Activated CD4-positive, CD25-positive, alpha-beta regulatory T cell (primary cell): ENCODE measurements at regions not wholly inside any gene's neighbourhood (a gene's known extent, or its start where the extent isn't known, plus 50 kb on each side); places are given as distances from the start of the nearest gene placed in this dataset.

Experiments
- DNase-seq, 4 experiments: peaks; one replicate each; lab custom pipeline; 2025; lab: John Stamatoyannopoulos, UW

GRCh38 chr21:23455676-23456075 is 2151.6 kb downstream of the MRPL39 start:
- no peak for DNase-seq

DNA sequence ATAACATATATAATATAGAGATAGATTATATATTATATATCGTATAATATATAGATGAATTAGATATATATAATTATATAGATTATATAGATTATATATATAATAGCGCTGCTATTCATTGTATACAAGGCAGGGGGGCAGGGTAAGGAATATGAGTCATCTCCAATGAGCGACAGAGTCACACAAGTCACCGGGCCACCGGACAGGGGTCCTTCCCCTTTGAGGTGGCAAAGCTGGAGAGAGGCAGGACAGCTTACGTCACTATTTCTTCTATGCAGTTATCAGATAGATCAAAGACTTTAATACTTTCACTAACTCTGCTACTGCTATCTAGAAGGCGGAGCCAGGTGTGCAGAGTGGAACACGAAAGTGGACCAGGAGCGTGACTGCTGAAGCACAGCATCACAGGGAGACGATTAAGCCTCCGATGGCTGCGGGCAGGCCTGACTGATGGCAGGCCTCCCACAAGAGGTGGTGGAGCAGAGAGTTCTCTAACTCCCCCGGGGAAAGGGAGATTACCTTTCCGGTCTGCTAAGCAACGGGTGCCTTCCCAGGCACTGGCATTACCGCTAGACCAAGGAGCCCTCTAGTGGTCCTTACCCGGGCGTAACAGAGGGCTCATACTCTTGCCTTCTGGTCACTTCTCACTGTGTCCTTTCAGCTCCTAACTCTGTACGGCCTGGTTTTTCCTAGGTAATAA is 2154.7 kb downstream of the MRPL39 start:
- DNase-seq = no peak

DNA sequence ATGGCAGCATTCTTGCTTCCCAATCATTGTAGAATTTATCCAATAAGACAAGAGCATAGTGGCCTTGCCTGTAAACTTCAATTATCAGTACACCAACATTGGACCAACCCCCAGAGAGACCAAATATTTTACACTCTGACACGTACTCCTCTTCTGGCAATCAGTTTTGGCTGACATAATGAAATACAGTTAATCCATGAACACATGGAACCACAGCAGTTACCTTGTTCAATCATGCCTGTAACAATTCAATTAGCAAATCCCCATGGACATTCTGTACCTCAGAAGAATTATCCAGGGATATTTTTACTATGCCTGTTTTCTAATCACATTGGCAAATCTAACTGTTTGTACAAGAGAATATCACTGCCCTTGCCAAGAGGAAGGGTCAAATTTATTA is 2162.0 kb downstream of the MRPL39 start:
- DNase-seq = no peak

DNA sequence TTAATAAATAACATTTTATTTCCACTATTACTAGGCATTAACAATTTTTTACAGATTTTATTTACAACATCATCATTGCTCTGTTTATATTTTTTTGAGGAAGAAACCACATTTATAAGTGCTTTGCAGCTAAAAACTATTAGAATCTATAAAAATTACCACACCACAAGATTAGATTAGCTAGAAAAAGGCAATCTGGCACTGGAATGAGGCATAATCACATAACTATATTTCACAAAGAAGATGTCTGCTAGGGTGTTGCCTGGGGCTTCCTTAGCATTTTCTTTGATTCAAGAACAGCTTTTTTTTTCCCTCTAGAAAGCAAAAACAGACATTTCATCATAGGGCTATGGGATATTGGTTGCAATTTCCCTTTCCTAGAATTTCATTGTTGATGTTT is 2169.2 kb downstream of the MRPL39 start:
- DNase-seq = no peak

DNA sequence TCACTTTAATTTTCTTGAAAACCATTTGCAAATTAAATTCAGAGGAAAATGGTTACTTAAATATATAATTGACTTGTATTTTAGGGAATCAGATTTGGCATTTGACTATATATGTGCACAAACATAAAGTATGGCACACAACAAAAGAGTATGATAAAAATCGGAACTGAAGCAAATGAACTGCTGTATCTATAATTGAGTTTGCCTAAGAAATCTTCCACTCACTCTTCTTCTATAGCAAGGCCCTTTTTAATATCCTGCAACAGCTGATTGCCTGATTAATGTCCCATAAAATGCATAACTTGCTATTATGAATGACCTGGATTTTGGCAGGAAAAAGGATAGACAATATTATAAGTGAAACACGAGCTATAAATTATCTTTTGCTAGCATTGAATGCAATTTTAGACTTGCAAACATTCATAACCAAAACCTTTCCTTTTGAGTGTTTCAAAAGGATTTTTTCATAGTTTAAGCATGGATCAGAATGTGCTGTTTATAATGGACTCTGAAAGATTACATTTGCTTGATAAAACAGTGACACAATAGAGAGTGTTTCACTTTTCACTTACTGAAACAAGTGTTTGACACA is 2204.3 kb downstream of the MRPL39 start:
- no peak for DNase-seq

GRCh38 chr21:23401278-23401677 is 2206.0 kb downstream of the MRPL39 start:
- no peak for DNase-seq

GRCh38 chr21:23398726-23399125 is 2208.6 kb downstream of the MRPL39 start:
- DNase-seq = no peak

DNA sequence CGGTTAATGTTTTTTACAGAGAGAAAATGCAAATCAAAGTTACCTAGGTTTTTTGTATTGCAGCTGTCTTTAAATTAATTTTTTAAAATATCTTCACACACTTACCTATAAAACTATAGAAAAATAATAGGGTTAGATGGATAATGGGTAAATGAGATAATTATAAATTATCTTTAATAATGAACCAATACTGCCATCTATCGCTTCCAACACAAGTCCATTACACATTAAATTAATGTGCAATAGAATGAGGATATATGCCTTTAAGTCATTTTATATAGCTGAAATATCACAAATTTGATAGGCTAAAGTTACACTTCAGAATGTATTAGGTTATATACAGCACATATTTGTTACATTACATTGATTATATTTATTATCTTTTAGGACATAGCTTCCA is 2212.8 kb downstream of the MRPL39 start:
- DNase-seq = no peak

GRCh38 chr21:23384679-23385078 is 2222.6 kb downstream of the MRPL39 start:
- DNase-seq = no peak

DNA sequence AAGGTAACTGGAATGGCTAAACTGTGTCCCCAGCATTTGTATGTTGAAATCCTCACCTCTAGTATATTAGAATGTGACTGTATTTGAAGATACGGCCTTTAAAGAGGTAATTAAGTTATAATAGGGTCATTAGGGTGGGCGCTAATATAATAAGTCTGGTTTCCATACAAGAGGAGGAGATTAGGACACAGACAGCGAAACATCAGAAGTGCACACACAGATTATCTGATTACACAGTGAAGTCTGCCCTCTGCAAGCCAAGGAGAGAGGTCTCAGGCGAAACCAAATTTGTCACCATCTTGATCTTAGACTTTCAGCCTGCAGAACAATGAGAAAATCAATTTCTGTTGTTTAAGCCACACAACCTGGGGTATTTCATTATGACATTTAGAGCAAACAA is 2233.1 kb downstream of the MRPL39 start:
- no peak for DNase-seq

DNA sequence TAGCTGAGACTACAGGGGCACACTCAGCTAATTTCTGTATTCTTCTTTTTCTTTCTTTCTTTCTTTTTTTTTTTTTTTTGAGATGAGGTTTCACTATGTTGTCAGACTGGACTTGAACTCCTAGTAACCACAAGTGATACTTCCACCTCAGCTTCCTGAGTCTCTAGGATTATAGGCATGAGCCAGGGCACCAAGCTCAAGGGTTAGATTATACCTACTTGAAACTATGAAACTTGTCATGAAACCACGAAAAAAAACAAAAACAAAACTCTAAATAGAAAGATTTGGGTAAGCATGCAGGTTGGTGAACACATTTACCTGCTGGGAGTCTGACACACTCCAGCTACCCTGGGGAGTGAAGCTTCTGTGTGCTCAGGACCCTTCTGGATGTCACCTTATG is 2250.4 kb downstream of the MRPL39 start:
- no peak for DNase-seq

DNA sequence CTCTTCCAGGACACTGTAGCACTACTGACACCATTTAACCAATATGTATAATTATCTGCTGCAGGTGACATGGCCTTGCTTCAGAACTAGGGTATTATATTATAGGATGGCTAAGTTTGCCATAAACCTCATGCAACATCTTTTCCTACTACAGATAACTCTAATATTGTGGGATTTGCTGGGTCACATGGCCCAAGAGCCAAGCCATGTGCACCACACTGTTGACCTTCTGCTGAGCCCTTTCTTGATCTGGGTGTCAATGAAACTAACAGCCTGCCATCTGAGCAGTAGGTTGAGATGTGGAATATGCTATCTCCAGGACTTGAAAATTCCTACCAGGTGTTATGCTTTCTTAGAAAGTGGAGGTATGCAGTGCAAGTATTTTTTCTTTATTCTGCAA is 2291.1 kb downstream of the MRPL39 start:
- DNase-seq = no peak

DNA sequence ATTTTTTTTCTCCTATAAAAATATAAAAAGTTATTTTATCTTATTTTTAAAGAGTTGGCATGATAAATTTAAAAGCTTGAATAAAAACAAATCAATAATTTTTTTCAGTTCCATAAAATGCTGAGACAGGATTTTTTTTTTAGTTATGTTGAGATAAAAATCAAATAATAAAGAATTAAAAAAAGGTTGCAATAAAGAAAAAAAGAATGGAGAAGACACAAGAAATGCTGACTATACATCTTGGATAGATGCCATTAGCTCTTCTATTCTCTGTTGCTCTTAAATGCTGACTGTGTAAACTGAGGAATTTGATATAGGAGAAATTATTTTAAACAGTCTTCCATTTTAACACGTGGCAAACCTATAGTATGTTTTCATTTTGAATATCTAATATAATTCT is 2298.5 kb downstream of the MRPL39 start:
- DNase-seq = no peak

- no peak for DNase-seq
Observed at GRCh38 chr21:23307065-23307464, 2300.2 kb downstream of the MRPL39 start.

- no peak for DNase-seq
Observed at GRCh38 chr21:23292292-23292691, 2294.1 kb downstream of the NCAM2 start.

- no peak for DNase-seq
Observed at GRCh38 chr21:23281917-23282316, 2283.7 kb downstream of the NCAM2 start.

GRCh38 chr21:23249760-23250159 is 2251.6 kb downstream of the NCAM2 start:
- no peak for DNase-seq

DNA sequence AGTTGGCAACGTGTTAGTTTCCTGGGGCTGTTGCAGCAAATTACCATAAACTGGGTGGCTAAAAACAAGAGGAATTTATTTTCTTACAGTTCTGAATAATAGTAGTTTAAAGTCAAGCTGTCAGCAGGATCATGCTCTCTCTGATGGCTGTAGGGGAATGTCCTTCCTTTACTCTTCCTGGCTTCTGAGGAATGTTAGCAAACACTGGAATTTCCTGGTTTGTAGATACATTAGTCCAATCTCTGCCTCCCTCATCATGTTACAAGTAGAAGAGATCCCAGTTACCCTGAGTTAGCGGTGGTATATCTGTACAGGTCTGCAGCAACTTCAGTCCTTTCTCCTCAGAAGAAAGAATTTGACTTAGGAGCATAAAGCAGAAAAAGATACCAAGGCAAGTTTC is 2249.1 kb downstream of the NCAM2 start:
- DNase-seq = no peak

- no peak for DNase-seq
Observed at GRCh38 chr21:23245255-23245654, 2247.0 kb downstream of the NCAM2 start.

GRCh38 chr21:23223882-23224281 is 2225.7 kb downstream of the NCAM2 start:
- DNase-seq = no peak

DNA sequence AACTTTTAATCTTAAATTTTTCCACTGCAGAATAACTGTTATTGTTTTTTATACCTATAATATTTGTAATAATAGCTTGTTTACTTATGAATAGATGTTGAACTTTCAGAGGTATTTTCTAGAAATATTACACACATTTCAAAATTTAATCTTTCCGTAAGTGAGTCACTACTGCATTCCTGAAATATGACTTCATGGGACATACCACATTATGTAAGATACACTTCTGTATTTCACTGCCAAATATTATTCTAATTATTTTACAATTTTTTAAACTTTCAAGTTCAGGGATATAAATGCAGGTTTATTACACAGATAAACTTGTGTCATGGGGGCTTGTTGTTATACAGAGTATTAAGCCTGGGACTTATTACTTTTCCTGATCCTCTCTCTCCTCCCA is 2220.5 kb downstream of the NCAM2 start:
- no peak for DNase-seq

- DNase-seq = no peak
Observed at GRCh38 chr21:23217597-23217996, 2219.4 kb downstream of the NCAM2 start.

GRCh38 chr21:23215261-23215660 is 2217.1 kb downstream of the NCAM2 start:
- DNase-seq = no peak
